ENCODE measurements at regions not wholly inside any gene's neighbourhood (a gene's known extent, or its start where the extent isn't known, plus 50 kb on each side); places are given as distances from the start of the nearest gene placed in this dataset.

DNA sequence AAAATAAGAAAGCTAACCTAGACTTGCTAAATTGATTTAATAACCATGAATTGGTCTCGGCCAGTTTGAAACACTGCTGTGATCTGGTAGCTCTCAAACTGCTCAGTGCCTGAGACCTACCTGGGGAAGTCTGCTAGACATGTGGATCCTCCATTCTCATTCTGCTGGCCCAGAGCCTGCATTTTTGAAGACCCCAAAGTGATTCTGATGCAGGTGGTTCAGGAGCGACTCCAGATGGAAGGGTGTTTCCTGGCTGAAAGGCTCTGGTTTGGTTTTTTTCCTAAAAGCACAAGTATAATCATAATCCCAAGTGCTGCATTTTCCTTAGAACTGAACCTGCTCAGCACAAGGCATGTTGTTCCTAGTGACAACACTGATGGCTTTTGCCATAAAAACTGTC is 159.5 kb downstream of the ZNF664 start:
- POLR2A ChIA-PET = no interaction called here

DNA sequence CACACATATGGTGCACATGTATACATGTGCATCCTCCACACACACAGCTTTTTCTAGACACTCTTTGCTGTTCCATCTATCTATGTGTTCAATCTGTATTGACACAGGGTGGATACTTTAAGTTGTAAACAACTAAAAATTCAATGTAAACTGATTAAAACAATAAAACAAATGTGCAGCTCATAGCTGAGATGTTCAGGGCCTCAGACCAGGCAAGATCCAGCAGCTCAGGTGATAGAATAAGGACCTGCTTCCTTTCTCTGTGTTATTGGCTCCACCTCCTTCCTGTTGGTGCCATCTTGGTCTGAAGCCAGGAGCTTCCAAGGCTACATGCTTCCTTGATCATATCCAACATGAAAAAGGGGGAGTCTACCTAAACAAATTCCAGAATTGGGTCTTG is 158.1 kb upstream of the RFLNA start:
- H3K36me3 ChIP-seq (replicated peaks in 1 of 2; ENCODE audit: control extremely low read depth in 1 of 2, control insufficient read depth in 1 of 2, extremely low read depth in 1 of 2, insufficient read depth in 2 of 2, low read length in 1 of 2) = no peaks in the 10 kb centered on the region
- no peak overlapping the region for H2AFZ ChIP-seq (ENCODE audit: insufficient read depth, low read depth, low read length, poor library complexity, severe bottlenecking)
- H3K4me2 ChIP-seq (replicated peaks; ENCODE audit: low read depth, low read length, poor library complexity, severe bottlenecking) = no peak overlapping the region
- no peak overlapping the region for H3K9ac ChIP-seq (ENCODE audit: low read length)
- intact Hi-C loops (cut with micrococcal nuclease) = no loop called here
- no peak for ATAC-seq (ENCODE audit: low read depth)
- CTCF ChIA-PET = no interaction called here
- TF ChIP-seq EZH2 (IDR thresholded peaks at IDR 0.05; ENCODE audit: borderline replicate concordance, insufficient read depth, low read depth, low read length, poor library complexity, severe bottlenecking) = no peak
- TF ChIP-seq, protein P1, sequence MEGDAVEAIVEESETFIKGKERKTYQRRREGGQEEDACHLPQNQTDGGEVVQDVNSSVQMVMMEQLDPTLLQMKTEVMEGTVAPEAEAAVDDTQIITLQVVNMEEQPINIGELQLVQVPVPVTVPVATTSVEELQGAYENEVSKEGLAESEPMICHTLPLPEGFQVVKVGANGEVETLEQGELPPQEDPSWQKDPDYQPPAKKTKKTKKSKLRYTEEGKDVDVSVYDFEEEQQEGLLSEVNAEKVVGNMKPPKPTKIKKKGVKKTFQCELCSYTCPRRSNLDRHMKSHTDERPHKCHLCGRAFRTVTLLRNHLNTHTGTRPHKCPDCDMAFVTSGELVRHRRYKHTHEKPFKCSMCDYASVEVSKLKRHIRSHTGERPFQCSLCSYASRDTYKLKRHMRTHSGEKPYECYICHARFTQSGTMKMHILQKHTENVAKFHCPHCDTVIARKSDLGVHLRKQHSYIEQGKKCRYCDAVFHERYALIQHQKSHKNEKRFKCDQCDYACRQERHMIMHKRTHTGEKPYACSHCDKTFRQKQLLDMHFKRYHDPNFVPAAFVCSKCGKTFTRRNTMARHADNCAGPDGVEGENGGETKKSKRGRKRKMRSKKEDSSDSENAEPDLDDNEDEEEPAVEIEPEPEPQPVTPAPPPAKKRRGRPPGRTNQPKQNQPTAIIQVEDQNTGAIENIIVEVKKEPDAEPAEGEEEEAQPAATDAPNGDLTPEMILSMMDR (IDR thresholded peaks at IDR 0.05) = no peak
- H3K4me3 Mint-ChIP-seq = no peak overlapping the region
- peaks cover 4% of the 10 kb centered on the region for H3K9me3 Mint-ChIP-seq (ENCODE audit: insufficient read depth)
- peaks cover 0 to 10% (median 5%) of the 10 kb centered on the region in 3 donors for H3K9me3 ChIP-seq (ENCODE audit: control extremely low read depth in 1 of 3, control insufficient read depth in 2 of 3, insufficient read depth in 1 of 3, low read length in 2 of 3)
- H3K27me3 ChIP-seq (replicated peaks in 1 of 4; ENCODE audit: control extremely low read depth in 1 of 4, control insufficient read depth in 3 of 4, insufficient read depth in 4 of 4, low read length in 3 of 4) = peaks cover 0 to 2% (median 0%) of the 10 kb centered on the region in 4 experiments
- no peak overlapping the region for H3K4me3 ChIP-seq (ENCODE audit: control extremely low read depth in 1 of 5, extremely low read depth in 1 of 5, insufficient read depth in 1 of 5, low read depth in 2 of 5, low read length in 4 of 5)
- no peak overlapping the region for H3K27ac ChIP-seq (ENCODE audit: low read length in 2 of 2)
- H3K4me1 ChIP-seq (ENCODE audit: control insufficient read depth in 2 of 2, insufficient read depth in 2 of 2, low read length in 2 of 2) = no peaks in the 10 kb centered on the region
- peaks cover 30% of the 10 kb centered on the region for H3K27me3 Mint-ChIP-seq
- no peaks in the 10 kb centered on the region for H3K4me1 Mint-ChIP-seq
- H3K27ac Mint-ChIP-seq = no peak overlapping the region
- DNase-seq = no peak
- no peaks in the 10 kb centered on the region for H3K79me2 ChIP-seq (ENCODE audit: control insufficient read depth, insufficient read depth, low read length)
- no peaks in the 10 kb centered on the region for H4K20me1 ChIP-seq (ENCODE audit: control insufficient read depth, insufficient read depth, low read length, poor library complexity, severe bottlenecking)
- POLR2A ChIA-PET = no interaction called here

More for the DNA sequence above, 159.5 kb downstream of the ZNF664 start:
- H3K27me3 Mint-ChIP-seq = peaks cover 18% of the 10 kb centered on the region
- H3K9me3 Mint-ChIP-seq (ENCODE audit: insufficient read depth) = no peaks in the 10 kb centered on the region
- Histone ChIP-seq H3K4me2 (replicated peaks; ENCODE audit: low read depth, low read length, poor library complexity, severe bottlenecking) (no peak overlapping the region), H3K9me3 (ENCODE audit: control extremely low read depth in 1 of 3, control insufficient read depth in 2 of 3, insufficient read depth in 1 of 3, low read length in 2 of 3) (peaks cover 0 to 4% (median 3%) of the 10 kb centered on the region in 3 donors), H3K79me2 (ENCODE audit: control insufficient read depth, insufficient read depth, low read length) (no peaks in the 10 kb centered on the region), H3K27me3 (replicated peaks in 1 of 4; ENCODE audit: control extremely low read depth in 1 of 4, control insufficient read depth in 3 of 4, insufficient read depth in 4 of 4, low read length in 3 of 4) (peaks cover 0 to 2% (median 0%) of the 10 kb centered on the region in 4 experiments), H3K4me3 (ENCODE audit: control extremely low read depth in 1 of 5, extremely low read depth in 1 of 5, insufficient read depth in 1 of 5, low read depth in 2 of 5, low read length in 4 of 5) (no peak overlapping the region), H4K20me1 (ENCODE audit: control insufficient read depth, insufficient read depth, low read length, poor library complexity, severe bottlenecking) (no peaks in the 10 kb centered on the region), H3K36me3 (replicated peaks in 1 of 2; ENCODE audit: control extremely low read depth in 1 of 2, control insufficient read depth in 1 of 2, extremely low read depth in 1 of 2, insufficient read depth in 2 of 2, low read length in 1 of 2) (no peaks in the 10 kb centered on the region), H3K9ac (ENCODE audit: low read length) (no peak overlapping the region), H3K4me1 (ENCODE audit: control insufficient read depth in 2 of 2, insufficient read depth in 2 of 2, low read length in 2 of 2) (no peaks in the 10 kb centered on the region), H2AFZ (ENCODE audit: insufficient read depth, low read depth, low read length, poor library complexity, severe bottlenecking) (no peak overlapping the region), H3K27ac (ENCODE audit: low read length in 2 of 2) (no peak overlapping the region)
- CTCF ChIA-PET = no interaction called here
- no peak overlapping the region for H3K27ac Mint-ChIP-seq
- TF ChIP-seq, protein P1 (IDR thresholded peaks at IDR 0.05) = no peak
- no peak for TF ChIP-seq EZH2 (IDR thresholded peaks at IDR 0.05; ENCODE audit: borderline replicate concordance, insufficient read depth, low read depth, low read length, poor library complexity, severe bottlenecking)
- H3K4me3 Mint-ChIP-seq = no peak overlapping the region
- DNase-seq = no peak
- intact Hi-C loops (cut with micrococcal nuclease) = no loop called here
- ATAC-seq (ENCODE audit: low read depth) = no peak
- 100% methylated on average over 1 of the region's 2 CpGs for WGBS (ENCODE audit: insufficient coverage)
- no peaks in the 10 kb centered on the region for H3K4me1 Mint-ChIP-seq

All from B cell (primary cell).